ENCODE measurements at regions not wholly inside any gene's neighbourhood (a gene's known extent, or its start where the extent isn't known, plus 50 kb on each side); places are given as distances from the start of the nearest gene placed in this dataset.
"Not testable (repeated sequence)": the region's sequence is repeated elsewhere in the genome, so short reads cannot be mapped to it uniquely, and the experiment has no call there.

GRCh38 chr21:27928534-27929115 is 961.7 kb upstream of the ADAMTS5 start:
- not testable (repeated sequence) for DNase-seq; H3K27ac ChIP-seq; H3K36me3 ChIP-seq; H3K9me3 ChIP-seq (ENCODE audit: severe bottlenecking); H3K27me3 ChIP-seq (ENCODE audit: insufficient read depth, low read depth, severe bottlenecking); H3K4me3 ChIP-seq (ENCODE audit: low read depth, low read length)

- not testable (repeated sequence) for H3K9me3 ChIP-seq (ENCODE audit: severe bottlenecking); H3K27ac ChIP-seq; H3K4me3 ChIP-seq (ENCODE audit: low read depth, low read length); DNase-seq; H3K36me3 ChIP-seq; H3K27me3 ChIP-seq (ENCODE audit: insufficient read depth, low read depth, severe bottlenecking)
Measured at GRCh38 chr21:27921421-27921820, 954.5 kb upstream of the ADAMTS5 start.

- H3K4me3 ChIP-seq (ENCODE audit: low read depth, low read length); H3K9me3 ChIP-seq (ENCODE audit: severe bottlenecking); H3K36me3 ChIP-seq; H3K27ac ChIP-seq; DNase-seq; H3K27me3 ChIP-seq (ENCODE audit: insufficient read depth, low read depth, severe bottlenecking): not testable (repeated sequence)
Measured at GRCh38 chr21:27917966-27918365, 951.1 kb upstream of the ADAMTS5 start.

- H3K36me3 ChIP-seq; H3K4me3 ChIP-seq (ENCODE audit: low read depth, low read length); H3K27ac ChIP-seq; H3K9me3 ChIP-seq (ENCODE audit: severe bottlenecking); H3K27me3 ChIP-seq (ENCODE audit: insufficient read depth, low read depth, severe bottlenecking); DNase-seq: not testable (repeated sequence)
Measured at GRCh38 chr21:27916326-27916725, 949.4 kb upstream of the ADAMTS5 start.

GRCh38 chr21:27912133-27912532 is 945.2 kb upstream of the ADAMTS5 start:
- H3K27me3 ChIP-seq (ENCODE audit: insufficient read depth, low read depth, severe bottlenecking), result peaks cover 11% of the 10 kb centered on the region
- not testable (repeated sequence) for H3K27ac ChIP-seq; H3K36me3 ChIP-seq; H3K9me3 ChIP-seq (ENCODE audit: severe bottlenecking); H3K4me3 ChIP-seq (ENCODE audit: low read depth, low read length); DNase-seq

GRCh38 chr21:27909487-27909886 is 942.6 kb upstream of the ADAMTS5 start:
- H3K27ac ChIP-seq; H3K4me3 ChIP-seq (ENCODE audit: low read depth, low read length); H3K36me3 ChIP-seq; H3K9me3 ChIP-seq (ENCODE audit: severe bottlenecking); DNase-seq; H3K27me3 ChIP-seq (ENCODE audit: insufficient read depth, low read depth, severe bottlenecking): not testable (repeated sequence)

GRCh38 chr21:27908816-27909215 is 941.9 kb upstream of the ADAMTS5 start:
- H3K27me3 ChIP-seq (ENCODE audit: insufficient read depth, low read depth, severe bottlenecking); H3K27ac ChIP-seq; DNase-seq; H3K9me3 ChIP-seq (ENCODE audit: severe bottlenecking); H3K36me3 ChIP-seq; H3K4me3 ChIP-seq (ENCODE audit: low read depth, low read length): not testable (repeated sequence)

GRCh38 chr21:27902904-27903303 is 936.0 kb upstream of the ADAMTS5 start:
- not testable (repeated sequence) for H3K27ac ChIP-seq; H3K4me3 ChIP-seq (ENCODE audit: low read depth, low read length); H3K36me3 ChIP-seq; H3K9me3 ChIP-seq (ENCODE audit: severe bottlenecking); H3K27me3 ChIP-seq (ENCODE audit: insufficient read depth, low read depth, severe bottlenecking); DNase-seq

GRCh38 chr21:27893619-27894018 is 926.7 kb upstream of the ADAMTS5 start:
- DNase-seq; H3K27me3 ChIP-seq (ENCODE audit: insufficient read depth, low read depth, severe bottlenecking); H3K9me3 ChIP-seq (ENCODE audit: severe bottlenecking); H3K4me3 ChIP-seq (ENCODE audit: low read depth, low read length); H3K36me3 ChIP-seq; H3K27ac ChIP-seq: not testable (repeated sequence)

GRCh38 chr21:27891495-27891894 is 924.6 kb upstream of the ADAMTS5 start:
- not testable (repeated sequence) for H3K9me3 ChIP-seq (ENCODE audit: severe bottlenecking); H3K27ac ChIP-seq; H3K27me3 ChIP-seq (ENCODE audit: insufficient read depth, low read depth, severe bottlenecking); H3K4me3 ChIP-seq (ENCODE audit: low read depth, low read length); DNase-seq; H3K36me3 ChIP-seq

GRCh38 chr21:27887808-27888455 is 921.0 kb upstream of the ADAMTS5 start:
- H3K9me3 ChIP-seq (ENCODE audit: severe bottlenecking); DNase-seq; H3K4me3 ChIP-seq (ENCODE audit: low read depth, low read length); H3K27ac ChIP-seq; H3K36me3 ChIP-seq: not testable (repeated sequence)
- peaks cover 12% of the 10 kb centered on the region for H3K27me3 ChIP-seq (ENCODE audit: insufficient read depth, low read depth, severe bottlenecking)
